Osteoblast (primary cell): ENCODE measurements at regions not wholly inside any gene's neighbourhood (a gene's known extent, or its start where the extent isn't known, plus 50 kb on each side); places are given as distances from the start of the nearest gene placed in this dataset.

Experiments used
- DNase-seq: peaks from one replicate; pipeline ENCODE4 v3.0.0; 2011; ENCODE audit warnings: low spot score, mixed read lengths; ENCODE audit not compliant: insufficient read length; ENCODE audit errors: missing footprints
- H2AFZ ChIP-seq: 2 replicates; pipeline ENCODE4 v1.6.0; 2011; ENCODE audit warnings: mild to moderate bottlenecking, low read length
- H3K27ac ChIP-seq: 2 replicates; pipeline ENCODE4 v1.5.1; 2011; ENCODE audit warnings: mild to moderate bottlenecking, low read depth, low read length, moderate library complexity
- H3K27me3 ChIP-seq: 2 replicates; pipeline ENCODE4 v1.6.0; 2012; ENCODE audit warnings: mild to moderate bottlenecking, control low read depth, inconsistent platforms, low read length, moderate library complexity; ENCODE audit not compliant: insufficient read depth
- H3K36me3 ChIP-seq: 2 replicates; pipeline ENCODE4 v1.5.1; 2011; ENCODE audit warnings: mild to moderate bottlenecking, low read length, control low read depth, moderate library complexity; ENCODE audit not compliant: insufficient read depth
- H3K4me1 ChIP-seq: 2 replicates; pipeline ENCODE4 v1.5.1; 2011; ENCODE audit warnings: mild to moderate bottlenecking, low read length, control low read depth, moderate library complexity; ENCODE audit not compliant: insufficient read depth
- H3K4me2 ChIP-seq: 2 replicates; pipeline ENCODE4 v1.6.0; 2011; ENCODE audit warnings: mild to moderate bottlenecking, low read length; ENCODE audit not compliant: insufficient read depth
- H3K4me3 ChIP-seq: fragments of 200-600 bp; sonication (generic); 3 replicates; pipeline ENCODE4 v1.5.1; 2012; ENCODE audit warnings: mild to moderate bottlenecking, low read length, inconsistent platforms; ENCODE audit not compliant: insufficient read depth
- H3K79me2 ChIP-seq: 2 replicates; pipeline ENCODE4 v1.6.0; 2012; ENCODE audit warnings: mild to moderate bottlenecking, low read length, control low read depth, inconsistent platforms; ENCODE audit not compliant: insufficient read depth
- H3K9me3 ChIP-seq: 2 replicates; pipeline ENCODE4 v1.5.1; 2011; ENCODE audit warnings: low read depth, low read length, control low read depth
- H4K20me1 ChIP-seq: 2 replicates; pipeline ENCODE4 v1.6.0; 2012; ENCODE audit warnings: mild to moderate bottlenecking, low read length, control low read depth; ENCODE audit not compliant: insufficient read depth
- TF ChIP-seq, protein P1 (sequence below): IDR thresholded peaks from 2 replicates; pipeline ENCODE4 v1.5.1; 2011; ENCODE audit warnings: mild to moderate bottlenecking, low read depth, low read length, moderate library complexity; ENCODE audit errors: extremely low read depth

DNA sequence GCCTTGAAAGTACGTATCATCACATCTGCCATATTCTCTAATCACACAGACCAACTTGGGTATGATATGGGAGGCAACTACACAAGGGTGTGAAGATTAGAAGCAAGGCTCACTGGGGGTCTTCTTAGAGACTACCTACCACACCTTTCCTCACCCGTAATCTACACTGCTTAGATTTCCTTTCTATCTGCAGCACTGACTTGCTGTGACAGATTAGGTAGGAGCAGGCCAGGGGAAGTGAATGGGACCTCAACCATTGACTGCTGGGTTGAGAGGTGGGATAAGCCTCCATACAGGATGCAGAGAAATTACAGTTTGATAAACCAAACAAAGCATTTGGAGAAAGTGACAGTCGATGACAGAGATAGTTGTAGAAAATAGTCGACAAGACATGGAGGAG is 119.0 kb upstream of the SERPINE2 start:
- Histone ChIP-seq H3K27me3 (no peaks in the 10 kb centered on the region), H2AFZ (no peak overlapping the region), H3K9me3 (no peaks in the 10 kb centered on the region), H3K27ac (no peak overlapping the region), H3K4me2 (no peak overlapping the region), H4K20me1 (no peaks in the 10 kb centered on the region), H3K79me2 (no peaks in the 10 kb centered on the region), H3K36me3 (no peaks in the 10 kb centered on the region), H3K4me1 (peaks cover 29% of the 10 kb centered on the region), H3K4me3 (no peak overlapping the region)
- no peak for DNase-seq
- TF ChIP-seq, protein P1, sequence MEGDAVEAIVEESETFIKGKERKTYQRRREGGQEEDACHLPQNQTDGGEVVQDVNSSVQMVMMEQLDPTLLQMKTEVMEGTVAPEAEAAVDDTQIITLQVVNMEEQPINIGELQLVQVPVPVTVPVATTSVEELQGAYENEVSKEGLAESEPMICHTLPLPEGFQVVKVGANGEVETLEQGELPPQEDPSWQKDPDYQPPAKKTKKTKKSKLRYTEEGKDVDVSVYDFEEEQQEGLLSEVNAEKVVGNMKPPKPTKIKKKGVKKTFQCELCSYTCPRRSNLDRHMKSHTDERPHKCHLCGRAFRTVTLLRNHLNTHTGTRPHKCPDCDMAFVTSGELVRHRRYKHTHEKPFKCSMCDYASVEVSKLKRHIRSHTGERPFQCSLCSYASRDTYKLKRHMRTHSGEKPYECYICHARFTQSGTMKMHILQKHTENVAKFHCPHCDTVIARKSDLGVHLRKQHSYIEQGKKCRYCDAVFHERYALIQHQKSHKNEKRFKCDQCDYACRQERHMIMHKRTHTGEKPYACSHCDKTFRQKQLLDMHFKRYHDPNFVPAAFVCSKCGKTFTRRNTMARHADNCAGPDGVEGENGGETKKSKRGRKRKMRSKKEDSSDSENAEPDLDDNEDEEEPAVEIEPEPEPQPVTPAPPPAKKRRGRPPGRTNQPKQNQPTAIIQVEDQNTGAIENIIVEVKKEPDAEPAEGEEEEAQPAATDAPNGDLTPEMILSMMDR, result no peak

DNA sequence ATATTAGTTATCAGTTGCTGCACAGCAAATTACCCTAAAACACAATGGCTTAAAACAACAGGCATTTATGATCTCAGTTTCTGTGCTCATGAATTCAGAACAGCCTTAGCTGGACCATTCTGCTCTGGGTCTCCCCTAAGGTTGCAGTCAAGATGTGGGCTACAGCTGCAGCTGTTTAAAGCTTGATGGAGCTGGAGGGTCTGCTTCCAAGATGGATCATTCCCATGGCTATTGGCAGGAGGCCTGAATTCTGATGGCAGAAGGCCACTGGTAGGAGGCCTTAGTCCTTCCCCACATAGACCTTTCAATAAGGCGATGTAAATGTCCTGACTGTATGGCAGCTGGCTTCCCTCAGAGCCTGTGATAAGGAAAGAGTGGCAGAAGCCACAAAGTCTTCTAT is 118.6 kb upstream of the SERPINE2 start:
- Histone ChIP-seq H3K4me1 (peaks cover 25% of the 10 kb centered on the region), H3K4me2 (no peak overlapping the region), H3K79me2 (no peaks in the 10 kb centered on the region), H3K36me3 (no peaks in the 10 kb centered on the region), H3K4me3 (no peak overlapping the region), H4K20me1 (no peaks in the 10 kb centered on the region), H3K9me3 (no peaks in the 10 kb centered on the region), H2AFZ (no peak overlapping the region), H3K27me3 (no peaks in the 10 kb centered on the region), H3K27ac (no peak overlapping the region)
- DNase-seq, result no peak
- TF ChIP-seq, protein P1, result no peak

DNA sequence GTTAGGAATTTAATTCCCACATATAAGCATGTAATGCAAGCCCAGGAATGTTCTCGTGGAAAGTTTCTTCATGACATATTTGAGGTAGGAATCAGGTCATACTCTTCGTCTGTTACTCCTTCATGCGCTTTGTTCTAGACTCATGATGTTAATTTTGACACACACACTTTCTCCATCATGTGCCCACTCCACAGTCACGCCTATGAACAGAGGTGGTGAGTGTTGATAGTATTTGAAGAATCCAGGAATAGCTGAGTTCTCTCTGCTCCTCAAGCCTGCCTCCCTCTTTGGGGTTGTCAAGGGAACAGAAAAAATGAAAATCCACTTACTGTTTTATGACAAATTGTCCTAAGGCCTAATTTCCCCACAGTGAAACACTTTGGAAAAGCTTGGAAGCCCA is 117.3 kb upstream of the SERPINE2 start:
- H3K36me3 ChIP-seq, result no peaks in the 10 kb centered on the region
- H4K20me1 ChIP-seq, result no peaks in the 10 kb centered on the region
- H3K4me1 ChIP-seq, result peaks cover 12% of the 10 kb centered on the region
- no peak overlapping the region for H3K4me3 ChIP-seq
- H3K4me2 ChIP-seq, result no peak overlapping the region
- H2AFZ ChIP-seq, result no peak overlapping the region
- no peaks in the 10 kb centered on the region for H3K9me3 ChIP-seq
- H3K79me2 ChIP-seq, result no peaks in the 10 kb centered on the region
- no peaks in the 10 kb centered on the region for H3K27me3 ChIP-seq
- H3K27ac ChIP-seq, result no peak overlapping the region
- TF ChIP-seq, protein P1, result no peak
- no peak for DNase-seq

- no peak for DNase-seq
- no peak overlapping the region for H3K4me3 ChIP-seq
- no peaks in the 10 kb centered on the region for H3K27me3 ChIP-seq
- no peaks in the 10 kb centered on the region for H3K36me3 ChIP-seq
- no peaks in the 10 kb centered on the region for H4K20me1 ChIP-seq
- H3K9me3 ChIP-seq, result no peaks in the 10 kb centered on the region
- peaks cover 7% of the 10 kb centered on the region for H3K4me1 ChIP-seq
- no peak overlapping the region for H3K27ac ChIP-seq
- H2AFZ ChIP-seq, result no peak overlapping the region
- no peaks in the 10 kb centered on the region for H3K79me2 ChIP-seq
- H3K4me2 ChIP-seq, result no peak overlapping the region
- TF ChIP-seq, protein P1, result no peak
These were observed 116.8 kb upstream of the SERPINE2 start for GRCh38 chr2:224155896-224156295.
